Immature natural killer cell (primary cell): ENCODE measurements at regions not wholly inside any gene's neighbourhood (a gene's known extent, or its start where the extent isn't known, plus 50 kb on each side); places are given as distances from the start of the nearest gene placed in this dataset.
A peak's percentile ranks its signal among the peaks of the same experiment; 100 is the strongest.

Source experiments
- DNase-seq, 3 donors: peaks; one replicate each; pipeline ENCODE4 v3.0.0; 2022; ENCODE audit warnings: mixed read lengths in 1 of 3
- H3K27ac Mint-ChIP-seq, 6 donors: one replicate each; pipeline ENCODE4 v1.8.0; 2020; ENCODE audit warnings: mixed read lengths in 6 of 6, mild to moderate bottlenecking in 5 of 6, inconsistent platforms in 4 of 6, moderate library complexity in 3 of 6
- H3K27me3 Mint-ChIP-seq, 3 donors: one replicate each; pipeline ENCODE4 v1.8.0; 2020 to 2021; ENCODE audit warnings: low read depth in 3 of 3, mild to moderate bottlenecking in 3 of 3, mixed read lengths in 3 of 3, moderate library complexity in 3 of 3, inconsistent platforms in 1 of 3
- H3K36me3 Mint-ChIP-seq, 3 donors: one replicate each; pipeline ENCODE4 v1.8.0; 2020; ENCODE audit warnings: mixed read lengths in 3 of 3, inconsistent platforms in 2 of 3, mild to moderate bottlenecking in 2 of 3
- H3K4me1 Mint-ChIP-seq, 2 donors: one replicate each; pipeline ENCODE4 v1.8.0; 2020; ENCODE audit warnings: inconsistent platforms in 2 of 2, mild to moderate bottlenecking in 2 of 2, mixed read lengths in 2 of 2, moderate library complexity in 1 of 2
- H3K4me3 Mint-ChIP-seq, 5 donors: one replicate each; pipeline ENCODE4 v1.8.0; 2020; ENCODE audit warnings: mild to moderate bottlenecking in 5 of 5, mixed read lengths in 5 of 5, inconsistent platforms in 3 of 5, moderate library complexity in 3 of 5
- H3K9me3 Mint-ChIP-seq, 6 donors: one replicate each; pipeline ENCODE4 v1.8.0; 2020; ENCODE audit warnings: mild to moderate bottlenecking in 6 of 6, mixed read lengths in 6 of 6, inconsistent platforms in 4 of 6, moderate library complexity in 3 of 6

DNA sequence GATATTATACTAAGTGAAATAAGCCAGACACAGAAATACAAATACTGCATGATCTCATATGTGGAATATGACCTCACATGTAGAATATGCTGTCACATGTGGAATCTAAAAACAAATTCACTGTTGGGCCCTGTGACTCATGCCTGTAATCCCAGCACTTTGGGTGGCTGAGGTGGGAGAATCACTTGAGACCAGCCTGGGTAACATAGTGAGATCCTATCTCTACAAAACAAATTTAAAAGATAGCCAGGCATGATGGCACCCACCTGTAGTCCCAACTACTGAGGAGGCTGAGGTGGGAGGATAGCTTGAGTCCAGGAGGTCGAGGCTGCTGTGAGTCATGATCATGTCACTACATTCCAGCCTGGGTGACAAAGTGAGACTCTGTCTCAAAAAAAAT is 160.3 kb downstream of the PTEN start:
- Mint-ChIP-seq H3K9me3 (no peaks in the 10 kb centered on the region), H3K4me1 (peaks cover 12 to 15% of the 10 kb centered on the region in 2 donors), H3K27me3 (peaks cover 0 to 4% (median 1%) of the 10 kb centered on the region in 3 donors), H3K27ac (no peak overlapping the region), H3K36me3 (peaks cover 0 to 11% (median 0%) of the 10 kb centered on the region in 3 donors), H3K4me3 (no peak overlapping the region)
- no peak for DNase-seq

DNA sequence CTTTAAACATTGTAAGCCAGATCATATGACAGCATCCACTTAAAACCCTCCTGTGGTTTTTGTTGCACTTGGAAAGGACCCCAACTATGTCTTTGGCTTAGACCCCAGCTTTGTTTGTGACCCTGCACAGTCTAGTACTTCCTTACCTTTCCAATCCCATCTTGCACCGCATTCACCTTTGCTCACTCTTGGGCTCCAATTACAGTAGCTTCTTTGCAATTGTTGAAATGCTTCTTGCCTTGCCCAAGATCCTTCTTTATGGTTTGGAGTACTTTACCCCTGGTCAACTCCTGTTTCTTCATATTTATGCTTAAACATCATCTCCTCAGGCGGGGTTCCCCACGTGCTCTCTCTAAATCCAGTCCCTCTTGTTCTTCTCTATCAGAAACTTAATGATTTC is 162.6 kb downstream of the PTEN start:
- no peak overlapping the region for H3K27ac Mint-ChIP-seq
- H3K9me3 Mint-ChIP-seq: no peaks in the 10 kb centered on the region
- H3K27me3 Mint-ChIP-seq: peaks cover 0 to 4% (median 1%) of the 10 kb centered on the region in 3 donors
- no peak for DNase-seq
- no peak overlapping the region for H3K4me3 Mint-ChIP-seq
- peaks cover 0 to 8% (median 0%) of the 10 kb centered on the region in 3 donors for H3K36me3 Mint-ChIP-seq
- H3K4me1 Mint-ChIP-seq: peaks cover 20 to 29% of the 10 kb centered on the region in 2 donors

DNA sequence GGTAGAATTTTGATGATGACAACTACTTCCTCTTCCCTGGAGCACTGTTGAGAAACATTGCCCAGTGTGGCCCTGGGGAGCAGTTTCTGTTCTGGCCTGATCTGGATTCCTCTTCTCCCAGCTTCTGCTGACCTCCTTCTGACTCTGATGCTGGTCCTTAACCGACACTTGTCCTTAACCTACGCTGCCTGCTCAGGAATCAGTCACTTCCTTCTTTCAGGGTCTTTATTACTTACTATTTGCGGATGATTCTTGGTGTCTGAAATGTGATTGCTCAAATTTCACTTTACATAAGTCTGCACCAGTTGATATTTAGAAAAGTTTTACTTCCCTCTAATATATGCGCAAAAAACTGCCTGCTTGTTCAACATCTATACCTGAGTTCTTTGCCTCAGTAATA is 164.1 kb downstream of the PTEN start:
- Mint-ChIP-seq H3K27ac (peak overlapping the region in 4 of 6 donors; percentile 9 to 83 (median 78)), H3K36me3 (peaks cover 0 to 3% (median 0%) of the 10 kb centered on the region in 3 donors), H3K9me3 (no peaks in the 10 kb centered on the region), H3K27me3 (peaks cover 0 to 1% (median 0%) of the 10 kb centered on the region in 3 donors), H3K4me3 (no peak overlapping the region), H3K4me1 (peaks cover 20 to 29% of the 10 kb centered on the region in 2 donors)
- DNase-seq: no peak

DNA sequence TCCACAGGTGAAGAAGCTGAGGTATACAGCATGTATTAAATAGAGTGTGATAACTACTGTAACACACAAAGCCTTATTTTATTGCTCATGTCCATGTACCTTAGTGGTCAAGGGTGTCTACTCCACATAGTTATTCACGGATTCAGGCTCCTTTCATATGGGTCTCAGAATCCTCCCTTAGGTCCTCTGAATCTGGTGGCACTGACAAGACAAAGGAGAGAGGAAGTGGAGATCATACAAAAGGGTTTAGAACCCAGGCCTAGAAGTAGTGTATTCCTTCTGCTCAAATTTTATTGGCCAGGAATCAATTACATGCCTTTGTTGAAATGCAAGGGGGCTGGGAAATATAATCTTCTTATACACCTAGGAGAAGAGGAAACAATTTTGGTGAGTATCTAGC is 164.6 kb downstream of the PTEN start:
- peaks cover 20 to 29% of the 10 kb centered on the region in 2 donors for H3K4me1 Mint-ChIP-seq
- H3K9me3 Mint-ChIP-seq: no peaks in the 10 kb centered on the region
- no peak for DNase-seq
- peaks cover 0 to 1% (median 0%) of the 10 kb centered on the region in 3 donors for H3K27me3 Mint-ChIP-seq
- H3K36me3 Mint-ChIP-seq: peaks cover 0 to 3% (median 0%) of the 10 kb centered on the region in 3 donors
- H3K4me3 Mint-ChIP-seq: peak overlapping the region in 1 of 5 donors; percentile 10
- peak overlapping the region; percentile 9 to 83 (median 76) for H3K27ac Mint-ChIP-seq

DNA sequence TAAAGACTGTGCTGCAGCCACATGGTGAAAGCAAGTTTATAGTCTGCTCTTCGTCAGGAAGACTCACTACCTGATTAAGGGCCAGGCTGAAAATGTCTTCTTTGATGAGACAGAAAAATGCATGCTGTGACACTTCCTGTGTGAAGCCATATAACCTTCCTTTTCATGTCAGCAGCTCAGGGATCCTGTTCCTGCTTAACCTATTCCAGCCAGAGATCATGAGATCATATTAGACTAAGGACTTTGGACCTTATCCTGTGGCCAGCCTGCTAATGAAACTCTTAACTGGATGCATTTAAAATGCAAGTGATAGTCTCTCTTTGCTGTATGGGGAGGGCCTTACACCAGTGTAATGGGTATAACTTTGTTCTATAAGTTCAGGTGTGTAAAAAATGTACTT is 165.2 kb downstream of the PTEN start:
- peak; percentile 13 to 33 (median 23) for DNase-seq
- Mint-ChIP-seq H3K27me3 (peaks cover 0 to 1% (median 0%) of the 10 kb centered on the region in 3 donors), H3K36me3 (no peaks in the 10 kb centered on the region), H3K4me1 (peaks cover 20 to 29% of the 10 kb centered on the region in 2 donors), H3K4me3 (peak overlapping the region in 1 of 5 donors; percentile 6), H3K27ac (peak overlapping the region in 4 of 6 donors; percentile 3 to 26 (median 9)), H3K9me3 (no peaks in the 10 kb centered on the region)

- Mint-ChIP-seq H3K9me3 (no peaks in the 10 kb centered on the region), H3K4me3 (no peak overlapping the region), H3K4me1 (peaks cover 25 to 30% of the 10 kb centered on the region in 2 donors), H3K36me3 (no peaks in the 10 kb centered on the region), H3K27ac (no peak overlapping the region), H3K27me3 (peaks cover 0 to 3% (median 0%) of the 10 kb centered on the region in 3 donors)
- no peak for DNase-seq
Measured at GRCh38 chr10:88032566-88032965, 169.1 kb downstream of the PTEN start.

DNA sequence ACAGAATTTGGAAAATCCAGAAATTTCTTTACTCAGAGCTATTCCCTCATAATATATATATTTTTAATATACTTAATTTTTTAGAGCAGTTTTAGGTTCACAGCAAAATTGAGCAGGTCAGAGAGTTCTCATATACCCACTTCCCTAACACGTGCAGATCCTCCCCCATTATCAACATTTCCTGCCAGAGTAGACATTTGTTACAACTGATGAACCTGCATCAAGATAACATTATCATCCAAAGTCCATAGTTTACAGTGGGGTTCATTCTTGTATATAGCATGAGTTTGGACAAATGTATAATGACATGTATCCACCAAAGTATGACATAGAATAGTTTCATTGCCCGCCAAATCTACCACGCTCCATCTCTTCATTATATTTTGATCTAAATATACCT is 170.0 kb downstream of the PTEN start:
- no peak for DNase-seq
- Mint-ChIP-seq H3K9me3 (no peaks in the 10 kb centered on the region), H3K4me3 (no peak overlapping the region), H3K27ac (no peak overlapping the region), H3K4me1 (peaks cover 26 to 30% of the 10 kb centered on the region in 2 donors), H3K36me3 (no peaks in the 10 kb centered on the region), H3K27me3 (peaks cover 0 to 2% (median 0%) of the 10 kb centered on the region in 3 donors)

- peaks cover 27 to 30% of the 10 kb centered on the region in 2 donors for H3K4me1 Mint-ChIP-seq
Measured at GRCh38 chr10:88033793-88034192, 170.4 kb downstream of the PTEN start.

DNA sequence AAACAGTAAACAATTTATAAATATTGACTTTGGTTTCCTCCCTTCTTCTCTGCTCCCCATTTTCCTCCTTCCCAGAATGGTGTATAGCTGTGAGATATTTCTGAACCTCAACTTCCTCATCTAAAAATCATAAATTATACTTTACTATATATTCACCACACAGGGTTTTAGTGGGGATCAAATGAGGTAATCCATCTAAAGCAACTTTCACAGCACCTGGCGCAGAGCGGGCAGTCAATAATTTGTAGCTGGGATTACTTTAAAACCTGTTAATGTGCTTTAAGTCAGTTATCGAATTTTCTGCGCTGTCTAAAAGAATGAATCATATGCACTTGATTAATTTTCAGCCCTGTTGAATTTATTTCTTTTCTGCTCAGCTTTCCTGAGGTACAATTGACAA is 172.7 kb downstream of the PTEN start:
- Mint-ChIP-seq H3K9me3 (no peaks in the 10 kb centered on the region), H3K36me3 (no peaks in the 10 kb centered on the region), H3K4me3 (no peak overlapping the region), H3K4me1 (peaks cover 17 to 20% of the 10 kb centered on the region in 2 donors), H3K27me3 (peaks cover 0 to 2% (median 2%) of the 10 kb centered on the region in 3 donors), H3K27ac (peak overlapping the region in 1 of 6 donors; percentile 4)
- DNase-seq: no peak

More at GRCh38 chr10:88033793-88034192, 170.4 kb downstream of the PTEN start:
- Mint-ChIP-seq H3K9me3 (no peaks in the 10 kb centered on the region), H3K4me3 (no peak overlapping the region), H3K27ac (no peak overlapping the region), H3K27me3 (peaks cover 0 to 2% (median 2%) of the 10 kb centered on the region in 3 donors), H3K36me3 (no peaks in the 10 kb centered on the region)
- DNase-seq: no peak

GRCh38 chr10:88037623-88038022 is 174.2 kb downstream of the PTEN start:
- Mint-ChIP-seq H3K4me1 (peaks cover 17 to 20% of the 10 kb centered on the region in 2 donors), H3K36me3 (no peaks in the 10 kb centered on the region), H3K9me3 (no peaks in the 10 kb centered on the region), H3K27me3 (peaks cover 0 to 2% (median 2%) of the 10 kb centered on the region in 3 donors), H3K27ac (peak overlapping the region in 5 of 6 donors; percentile 2 to 87 (median 19)), H3K4me3 (peak overlapping the region in 3 of 5 donors; percentile 1 to 59 (median 11))
- DNase-seq: peak in 1 of 3 donors; percentile 15

- peak overlapping the region in 1 of 6 donors; percentile 4 for H3K27ac Mint-ChIP-seq
- no peaks in the 10 kb centered on the region for H3K9me3 Mint-ChIP-seq
- peaks cover 17 to 20% of the 10 kb centered on the region in 2 donors for H3K4me1 Mint-ChIP-seq
- DNase-seq: no peak
- H3K36me3 Mint-ChIP-seq: no peaks in the 10 kb centered on the region
- peaks cover 0 to 5% (median 2%) of the 10 kb centered on the region in 3 donors for H3K27me3 Mint-ChIP-seq
- peak overlapping the region in 1 of 5 donors; percentile 15 for H3K4me3 Mint-ChIP-seq
Measured at GRCh38 chr10:88038268-88038667, 174.8 kb downstream of the PTEN start.

GRCh38 chr10:88039496-88040200 is 176.2 kb downstream of the PTEN start:
- no peak overlapping the region for H3K4me3 Mint-ChIP-seq
- H3K36me3 Mint-ChIP-seq: no peaks in the 10 kb centered on the region
- no peaks in the 10 kb centered on the region for H3K9me3 Mint-ChIP-seq
- H3K27ac Mint-ChIP-seq: no peak overlapping the region
- H3K27me3 Mint-ChIP-seq: peaks cover 0 to 6% (median 2%) of the 10 kb centered on the region in 3 donors
- H3K4me1 Mint-ChIP-seq: peaks cover 17 to 20% of the 10 kb centered on the region in 2 donors
- DNase-seq: no peak

DNA sequence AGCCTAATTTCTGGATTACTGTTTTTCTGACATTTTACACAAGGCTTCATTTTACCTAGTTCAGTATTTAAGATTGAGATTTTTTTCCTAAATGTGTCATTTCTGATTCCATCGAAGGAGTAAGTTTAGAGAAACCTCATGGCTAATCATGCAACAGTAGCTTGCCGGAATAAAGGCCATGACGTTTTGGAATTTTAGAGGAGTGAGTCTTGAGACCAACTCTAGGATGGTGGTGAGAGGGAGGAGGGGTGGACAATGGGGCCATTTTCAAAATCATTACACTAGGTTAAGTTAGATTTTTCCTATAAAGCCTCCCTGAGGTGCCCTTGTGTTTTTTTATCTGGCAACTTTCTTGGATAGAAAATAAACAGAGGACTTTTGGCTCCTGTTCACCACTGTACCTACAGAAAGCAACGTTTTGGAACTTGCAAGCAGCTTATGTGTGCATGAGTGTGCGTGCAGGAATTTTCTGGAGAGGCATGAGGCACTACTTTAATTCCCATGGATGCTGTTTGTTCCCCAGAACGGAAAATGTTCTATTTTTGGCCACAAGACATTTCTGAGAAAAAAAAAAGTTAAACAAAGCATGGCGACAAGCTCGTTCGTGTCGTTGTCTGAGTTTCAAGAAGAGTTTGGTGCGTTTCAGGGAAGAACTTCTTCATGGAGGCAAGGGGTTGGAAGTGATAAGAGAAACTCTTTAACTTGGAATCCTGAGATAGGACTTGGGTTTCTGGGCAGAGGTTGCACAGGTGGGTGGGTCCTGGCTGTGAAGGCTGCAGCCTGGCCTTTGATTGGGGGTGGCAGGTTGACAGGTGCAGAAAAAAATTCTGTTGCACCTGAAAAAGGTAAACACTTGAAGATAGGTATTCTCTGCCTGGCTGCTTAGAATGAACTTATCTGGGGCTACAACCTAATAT is 178.1 kb downstream of the PTEN start:
- peaks cover 0 to 10% (median 8%) of the 10 kb centered on the region in 3 donors for H3K27me3 Mint-ChIP-seq
- DNase-seq: no peak
- H3K27ac Mint-ChIP-seq: no peak overlapping the region
- no peaks in the 10 kb centered on the region for H3K36me3 Mint-ChIP-seq
- H3K4me3 Mint-ChIP-seq: no peak overlapping the region
- H3K9me3 Mint-ChIP-seq: no peaks in the 10 kb centered on the region
- H3K4me1 Mint-ChIP-seq: peaks cover 17 to 20% of the 10 kb centered on the region in 2 donors
